ENCODE measurements at regions not wholly inside any gene's neighbourhood (a gene's known extent, or its start where the extent isn't known, plus 50 kb on each side); places are given as distances from the start of the nearest gene placed in this dataset.

GRCh38 chr11:92436034-92436920 is 211.7 kb downstream of the FAT3 start:
- TF ChIP-seq, protein P1, sequence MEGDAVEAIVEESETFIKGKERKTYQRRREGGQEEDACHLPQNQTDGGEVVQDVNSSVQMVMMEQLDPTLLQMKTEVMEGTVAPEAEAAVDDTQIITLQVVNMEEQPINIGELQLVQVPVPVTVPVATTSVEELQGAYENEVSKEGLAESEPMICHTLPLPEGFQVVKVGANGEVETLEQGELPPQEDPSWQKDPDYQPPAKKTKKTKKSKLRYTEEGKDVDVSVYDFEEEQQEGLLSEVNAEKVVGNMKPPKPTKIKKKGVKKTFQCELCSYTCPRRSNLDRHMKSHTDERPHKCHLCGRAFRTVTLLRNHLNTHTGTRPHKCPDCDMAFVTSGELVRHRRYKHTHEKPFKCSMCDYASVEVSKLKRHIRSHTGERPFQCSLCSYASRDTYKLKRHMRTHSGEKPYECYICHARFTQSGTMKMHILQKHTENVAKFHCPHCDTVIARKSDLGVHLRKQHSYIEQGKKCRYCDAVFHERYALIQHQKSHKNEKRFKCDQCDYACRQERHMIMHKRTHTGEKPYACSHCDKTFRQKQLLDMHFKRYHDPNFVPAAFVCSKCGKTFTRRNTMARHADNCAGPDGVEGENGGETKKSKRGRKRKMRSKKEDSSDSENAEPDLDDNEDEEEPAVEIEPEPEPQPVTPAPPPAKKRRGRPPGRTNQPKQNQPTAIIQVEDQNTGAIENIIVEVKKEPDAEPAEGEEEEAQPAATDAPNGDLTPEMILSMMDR (IDR thresholded peaks at IDR 0.05; ENCODE audit: low read depth, low read length) = no peak
- no peak overlapping the region for H3K4me3 ChIP-seq (ENCODE audit: low read depth, low read length)

- H3K4me3 ChIP-seq (ENCODE audit: low read depth, low read length) = no peak overlapping the region
- TF ChIP-seq, protein P1 (IDR thresholded peaks at IDR 0.05; ENCODE audit: low read depth, low read length) = no peak
These were observed 214.5 kb downstream of the FAT3 start for GRCh38 chr11:92439133-92439532.

DNA sequence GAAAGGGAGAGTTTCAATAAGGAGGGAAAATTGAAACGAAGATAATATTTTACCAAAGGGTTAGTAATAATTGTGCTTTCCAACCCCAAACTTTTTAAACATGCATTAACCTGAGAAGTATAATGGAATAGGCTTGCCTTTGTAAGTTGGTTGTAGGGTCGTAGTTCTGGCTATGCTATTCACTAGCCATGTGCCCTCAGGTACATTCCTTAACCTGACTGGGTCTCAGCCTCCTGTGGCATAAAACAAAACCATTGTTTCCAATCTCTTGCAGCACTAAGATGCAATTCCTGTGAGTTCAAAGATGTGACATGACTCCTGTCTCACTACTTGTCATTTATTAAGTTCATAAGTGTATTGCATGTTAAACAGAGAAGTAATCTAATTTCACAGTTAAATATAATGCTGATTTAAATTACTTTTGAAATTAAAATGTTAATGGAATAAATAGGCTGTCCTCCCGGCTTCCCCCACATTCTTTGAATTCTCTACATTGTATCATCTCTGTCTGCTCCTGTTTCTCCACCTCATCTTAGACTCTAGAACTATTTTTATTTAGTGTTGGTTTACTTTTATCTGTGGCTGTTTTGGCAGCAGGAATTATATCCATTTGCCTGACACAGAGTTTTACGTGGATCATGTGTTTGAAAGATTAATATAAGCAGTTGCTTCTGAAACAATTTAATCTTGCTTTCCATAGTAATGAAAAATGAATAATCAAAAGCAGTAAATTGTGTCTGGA is 216.3 kb downstream of the FAT3 start:
- H3K4me3 ChIP-seq (ENCODE audit: low read depth, low read length) = no peak overlapping the region
- TF ChIP-seq, protein P1 (IDR thresholded peaks at IDR 0.05; ENCODE audit: low read depth, low read length) = no peak

GRCh38 chr11:92441443-92441726 is 216.8 kb downstream of the FAT3 start:
- TF ChIP-seq, protein P1 (IDR thresholded peaks at IDR 0.05; ENCODE audit: low read depth, low read length) = no peak
- H3K4me3 ChIP-seq (ENCODE audit: low read depth, low read length) = no peak overlapping the region

GRCh38 chr11:92443199-92443598 is 218.6 kb downstream of the FAT3 start:
- TF ChIP-seq, protein P1 (IDR thresholded peaks at IDR 0.05; ENCODE audit: low read depth, low read length) = no peak

DNA sequence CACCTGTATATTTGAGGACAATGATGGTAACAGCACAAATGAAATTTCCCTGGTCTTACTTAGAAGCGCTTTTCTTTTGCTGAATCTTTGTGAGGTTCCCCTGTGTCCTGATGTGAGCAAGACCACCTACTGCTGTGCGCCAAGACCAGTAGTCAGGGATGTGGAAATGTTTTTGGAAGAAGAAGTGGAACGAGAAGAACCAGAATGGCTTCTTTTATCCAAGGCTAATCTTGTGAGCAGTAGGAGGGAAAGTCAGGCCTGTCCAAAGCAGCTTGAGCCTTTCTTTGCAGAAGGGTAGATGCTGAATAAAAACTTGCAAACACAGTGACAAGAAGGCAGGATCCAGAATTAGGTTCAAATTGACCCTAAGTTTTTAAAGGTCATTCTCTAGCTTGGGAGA is 223.0 kb downstream of the FAT3 start:
- TF ChIP-seq, protein P1 (IDR thresholded peaks at IDR 0.05; ENCODE audit: low read depth, low read length) = no peak
- H3K4me3 ChIP-seq (ENCODE audit: low read depth, low read length) = no peak overlapping the region

More at GRCh38 chr11:92443199-92443598, 218.6 kb downstream of the FAT3 start:
- H3K4me3 ChIP-seq (ENCODE audit: low read depth, low read length) = no peak overlapping the region

GRCh38 chr11:92449222-92449621 is 224.6 kb downstream of the FAT3 start:
- TF ChIP-seq, protein P1 (IDR thresholded peaks at IDR 0.05; ENCODE audit: low read depth, low read length) = no peak

More at GRCh38 chr11:92449222-92449621, 224.6 kb downstream of the FAT3 start:
- H3K4me3 ChIP-seq (ENCODE audit: low read depth, low read length) = no peak overlapping the region
